Activated CD8-positive, alpha-beta memory T cell treated with anti-CD3 and anti-CD28 coated beads, Interleukin-2, amount 10 ng/mL, durations not matched to agents 7 days and 5 days (primary cell): ENCODE measurements at regions not wholly inside any gene's neighbourhood (a gene's known extent, or its start where the extent isn't known, plus 50 kb on each side); places are given as distances from the start of the nearest gene placed in this dataset.

Source experiments
- ATAC-seq: fragments of 150-1000 bp; cut with Tn5 transposase; one replicate; pipeline ENCODE4 v1.10.0; 2021; ENCODE audit warnings: moderate library complexity
- CTCF ChIA-PET: fragments of 350-600 bp; sonication (Branson Sonifier 250); formaldehyde crosslinking; loops from one replicate; lab custom pipeline; 2021; ENCODE audit warnings: antibody characterized with exemption; lab: Charles Lee
- DNase-seq: peaks from one replicate; pipeline ENCODE4 v3.0.0-alpha.2; 2020
- H3K27ac Mint-ChIP-seq: one replicate; pipeline ENCODE4 v1.8.0; 2021; ENCODE audit warnings: mild to moderate bottlenecking, mixed read lengths
- H3K27me3 Mint-ChIP-seq: one replicate; pipeline ENCODE4 v1.8.0; 2021; ENCODE audit warnings: mixed read lengths
- H3K36me3 Mint-ChIP-seq: one replicate; pipeline ENCODE4 v1.8.0; 2021; ENCODE audit warnings: mild to moderate bottlenecking, mixed read lengths
- H3K4me1 Mint-ChIP-seq: one replicate; pipeline ENCODE4 v1.8.0; 2021; ENCODE audit warnings: mixed read lengths
- H3K4me3 Mint-ChIP-seq: one replicate; pipeline ENCODE4 v1.8.0; 2021; ENCODE audit warnings: mild to moderate bottlenecking, moderate library complexity, mixed read lengths
- H3K9me3 Mint-ChIP-seq: one replicate; pipeline ENCODE4 v1.8.0; 2022; ENCODE audit warnings: low read depth, mixed read lengths

- Mint-ChIP-seq H3K9me3 (no peaks in the 10 kb centered on the region), H3K27me3 (peaks cover 5% of the 10 kb centered on the region), H3K36me3 (no peaks in the 10 kb centered on the region), H3K4me1 (peaks cover 40% of the 10 kb centered on the region), H3K27ac (peak overlapping the region; percentile 16), H3K4me3 (no peak overlapping the region)
- DNase-seq, result no peak
- CTCF ChIA-PET, result interaction anchor here (1.7 kb wide), 1 partner anchor 15 kb away, joined by 7 read pairs; no protein-coding TSS in a partner anchor
- ATAC-seq, result peak; percentile 43
These were observed 69.3 kb upstream of the KLF13 start for GRCh38 chr15:31257286-31257685.

- Mint-ChIP-seq H3K36me3 (no peaks in the 10 kb centered on the region), H3K4me1 (peaks cover 49% of the 10 kb centered on the region)
- no peak for ATAC-seq
These were observed 68.4 kb upstream of the KLF13 start for GRCh38 chr15:31258260-31258659.

GRCh38 chr15:31259562-31260252 lies 66.9 kb upstream of the KLF13 start:
- H3K27ac Mint-ChIP-seq, result peak overlapping the region; percentile 12
- no peaks in the 10 kb centered on the region for H3K36me3 Mint-ChIP-seq
- CTCF ChIA-PET, result no interaction called here
- H3K4me1 Mint-ChIP-seq, result peaks cover 63% of the 10 kb centered on the region
- DNase-seq (no peak), ATAC-seq (no peak)
- H3K4me3 Mint-ChIP-seq, result no peak overlapping the region
- no peaks in the 10 kb centered on the region for H3K9me3 Mint-ChIP-seq
- no peaks in the 10 kb centered on the region for H3K27me3 Mint-ChIP-seq

More at GRCh38 chr15:31258260-31258659, 68.4 kb upstream of the KLF13 start:
- no peaks in the 10 kb centered on the region for H3K27me3 Mint-ChIP-seq
- H3K4me3 Mint-ChIP-seq, result no peak overlapping the region
- H3K9me3 Mint-ChIP-seq, result no peaks in the 10 kb centered on the region
- H3K27ac Mint-ChIP-seq, result no peak overlapping the region
- DNase-seq, result no peak
- CTCF ChIA-PET, result no interaction called here

GRCh38 chr15:31260646-31261265 lies 65.9 kb upstream of the KLF13 start:
- Mint-ChIP-seq H3K4me1 (peaks cover 67% of the 10 kb centered on the region), H3K36me3 (no peaks in the 10 kb centered on the region), H3K9me3 (no peaks in the 10 kb centered on the region), H3K4me3 (no peak overlapping the region), H3K27ac (no peak overlapping the region), H3K27me3 (no peaks in the 10 kb centered on the region)
- DNase-seq (peak; percentile 26), ATAC-seq (no peak)
- CTCF ChIA-PET, result interaction anchor here (1.4 kb wide), 1 partner anchor 46 kb away, joined by 5 read pairs; no protein-coding TSS in a partner anchor

- Mint-ChIP-seq H3K36me3 (no peaks in the 10 kb centered on the region), H3K27me3 (no peaks in the 10 kb centered on the region), H3K4me3 (no peak overlapping the region), H3K9me3 (no peaks in the 10 kb centered on the region), H3K4me1 (peaks cover 70% of the 10 kb centered on the region), H3K27ac (no peak overlapping the region)
- no peak for ATAC-seq
- CTCF ChIA-PET, result interaction anchor here (1.0 to 1.4 kb wide), 3 partner anchors 20 to 59 kb away, joined by 3 to 5 read pairs (median 3); no protein-coding TSS in a partner anchor
- DNase-seq, result peak; percentile 38
These were observed 65.1 kb upstream of the KLF13 start for GRCh38 chr15:31261266-31262142.

GRCh38 chr15:31262143-31262530 lies 64.5 kb upstream of the KLF13 start:
- Mint-ChIP-seq H3K27me3 (no peaks in the 10 kb centered on the region), H3K9me3 (no peaks in the 10 kb centered on the region), H3K4me3 (no peak overlapping the region), H3K27ac (no peak overlapping the region), H3K4me1 (peaks cover 70% of the 10 kb centered on the region), H3K36me3 (no peaks in the 10 kb centered on the region)
- DNase-seq (peak; percentile 26), ATAC-seq (no peak)
- CTCF ChIA-PET, result interaction anchor here (1.0 to 3.8 kb wide), 4 partner anchors 20 to 226 kb away, joined by 3 to 15 read pairs (median 4); no protein-coding TSS in a partner anchor

- no peak for ATAC-seq
- Mint-ChIP-seq H3K9me3 (no peaks in the 10 kb centered on the region), H3K27ac (peak overlapping the region; percentile 91), H3K36me3 (no peaks in the 10 kb centered on the region), H3K27me3 (no peaks in the 10 kb centered on the region), H3K4me3 (no peak overlapping the region), H3K4me1 (peaks cover 72% of the 10 kb centered on the region)
- peak; percentile 40 for DNase-seq
- CTCF ChIA-PET, result interaction anchor here (0.6 to 3.8 kb wide), 8 partner anchors 10 to 639 kb away, joined by 3 to 15 read pairs (median 6); no protein-coding TSS in a partner anchor
These were observed 63.5 kb upstream of the KLF13 start for GRCh38 chr15:31262901-31263671.

- no peaks in the 10 kb centered on the region for H3K27me3 Mint-ChIP-seq
- H3K9me3 Mint-ChIP-seq, result no peaks in the 10 kb centered on the region
- H3K4me1 Mint-ChIP-seq, result peaks cover 68% of the 10 kb centered on the region
- CTCF ChIA-PET, result interaction anchor here (0.6 to 3.8 kb wide), 12 partner anchors 9 to 639 kb away, joined by 3 to 15 read pairs (median 4); no protein-coding TSS in a partner anchor
- DNase-seq (peak; percentile 82), ATAC-seq (peak; percentile 64)
- peak overlapping the region; percentile 91 for H3K27ac Mint-ChIP-seq
- peak overlapping the region; percentile 21 for H3K4me3 Mint-ChIP-seq
- no peaks in the 10 kb centered on the region for H3K36me3 Mint-ChIP-seq
These were observed 62.7 kb upstream of the KLF13 start for GRCh38 chr15:31263751-31264558.

GRCh38 chr15:31264559-31265089 lies 62.0 kb upstream of the KLF13 start:
- CTCF ChIA-PET, result interaction anchor here (0.7 to 3.8 kb wide), 12 partner anchors 9 to 223 kb away, joined by 3 to 15 read pairs (median 4); no protein-coding TSS in a partner anchor
- ATAC-seq (no peak), DNase-seq (no peak)
- Mint-ChIP-seq H3K27ac (peak overlapping the region; percentile 91), H3K4me1 (peaks cover 64% of the 10 kb centered on the region), H3K27me3 (no peaks in the 10 kb centered on the region), H3K4me3 (no peak overlapping the region), H3K9me3 (no peaks in the 10 kb centered on the region), H3K36me3 (no peaks in the 10 kb centered on the region)

- peak; percentile 38 for DNase-seq
- H3K4me1 Mint-ChIP-seq, result peaks cover 67% of the 10 kb centered on the region
- H3K4me3 Mint-ChIP-seq, result no peak overlapping the region
These were observed 61.4 kb upstream of the KLF13 start for GRCh38 chr15:31265090-31265870.

More at GRCh38 chr15:31265090-31265870, 61.4 kb upstream of the KLF13 start:
- CTCF ChIA-PET, result interaction anchor here (0.7 to 3.8 kb wide), 8 partner anchors 12 to 223 kb away, joined by 3 to 15 read pairs (median 4); no protein-coding TSS in a partner anchor
- peak; percentile 1 for ATAC-seq
- Mint-ChIP-seq H3K27me3 (no peaks in the 10 kb centered on the region), H3K36me3 (no peaks in the 10 kb centered on the region), H3K27ac (peak overlapping the region; percentile 94), H3K9me3 (no peaks in the 10 kb centered on the region)
